HepG2 (cell line): ENCODE measurements at regions not wholly inside any gene's neighbourhood (a gene's known extent, or its start where the extent isn't known, plus 50 kb on each side); places are given as distances from the start of the nearest gene placed in this dataset.

ENCODE experiments used
- ATAC-seq: fragments of 200-7000 bp; cut with Tn5 transposase; 3 replicates; pipeline ENCODE4 v1.9.1; 2020; ENCODE audit warnings: mild to moderate bottlenecking, moderate library complexity
- BruUV-seq: library from RNA; stranded (reverse); fragments of 400-500 nt; replicated peaks from 2 replicates; lab custom pipeline; 2021; lab: Mats Ljungman, UMichigan
- CTCF ChIA-PET: fragments of 300-600 bp; formaldehyde crosslinking; extraction: SDS; loops from one replicate; lab custom pipeline; 2021; ENCODE audit warnings: low total read pairs, inconsistent platforms, low intra/inter-chr PET ratio; lab: Yijun Ruan, JAX
- POLR2A ChIA-PET: fragments of 350-600 bp; sonication (Branson Sonifier 250); formaldehyde crosslinking; loops from one replicate; lab custom pipeline; 2020; ENCODE audit warnings: antibody characterized with exemption, inconsistent platforms; lab: Yijun Ruan, JAX
- DNase-seq: peaks from one replicate; pipeline ENCODE4 v3.0.0-alpha.2; 2015; ENCODE audit warnings: low spot score
- FAIRE-seq: peaks from 3 replicates; lab custom pipeline; 2011; peaks lifted over from hg19 to GRCh38; lab: Jason Lieb, UNC
- H2AFZ ChIP-seq: one replicate; pipeline ENCODE4 v1.6.1; 2011; ENCODE audit warnings: low read length, inconsistent platforms
- H3K27ac ChIP-seq: fragments of 300-600 bp; 3 replicates; pipeline ENCODE4 v1.8.0; 2011; ENCODE audit warnings: mixed run types, mild to moderate bottlenecking, mixed read lengths, low read length, inconsistent platforms; ENCODE audit not compliant: insufficient read depth; ENCODE audit errors: extremely low read length
- H3K27me3 ChIP-seq, 2 experiments: fragments of 200-600 bp in 1 of 2; 2 replicates in 1 of 2; 3 replicates in 1 of 2; pipeline versions ENCODE4 v1.6.0 to v1.8.0; 2011; ENCODE audit warnings: low read length in 2 of 2, mild to moderate bottlenecking in 2 of 2, moderate library complexity in 2 of 2, inconsistent platforms in 1 of 2; ENCODE audit not compliant: insufficient read depth in 2 of 2, control insufficient read depth in 1 of 2
- H3K36me3 ChIP-seq, 2 experiments: fragments of 200-600 bp in 1 of 2; replicated peaks in 1 of 2; 2 replicates in 1 of 2; 3 replicates in 1 of 2; pipeline versions ENCODE4 v1.5.1 to v1.8.0; 2011; ENCODE audit warnings: low read length in 2 of 2, inconsistent platforms in 1 of 2; ENCODE audit not compliant: insufficient read depth in 2 of 2, control insufficient read depth in 1 of 2
- H3K4me1 ChIP-seq: 2 replicates; pipeline ENCODE4 v1.5.1; 2012; ENCODE audit warnings: low read length, inconsistent platforms; ENCODE audit not compliant: insufficient read depth
- H3K4me2 ChIP-seq: 2 replicates; pipeline ENCODE4 v1.6.0; 2011; ENCODE audit warnings: low read depth, low read length, inconsistent platforms
- H3K4me3 ChIP-seq, 3 experiments: fragments of 200-600 bp in 1 of 3; sonication (generic), shearing (Covaris generic) in 1 of 3; replicated peaks in 1 of 3; 2 replicates each; pipeline ENCODE4 v1.5.1; 2011 to 2016; ENCODE audit warnings: low read length in 3 of 3, inconsistent platforms in 2 of 3, low read depth in 2 of 3, mild to moderate bottlenecking in 2 of 3, control low read depth in 1 of 3, mixed read lengths in 1 of 3; ENCODE audit not compliant: insufficient read depth in 1 of 3
- H3K79me2 ChIP-seq: one replicate; pipeline ENCODE4 v1.6.1; 2011; ENCODE audit warnings: low read length, inconsistent platforms; ENCODE audit not compliant: insufficient read depth
- H3K9ac ChIP-seq: 2 replicates; pipeline ENCODE4 v1.6.0; 2011; ENCODE audit warnings: mild to moderate bottlenecking, low read depth, low read length, inconsistent platforms; ENCODE audit not compliant: insufficient read depth
- H3K9me3 ChIP-seq: 2 replicates; pipeline ENCODE4 v1.5.1; 2012; ENCODE audit warnings: mild to moderate bottlenecking, low read length
- H4K20me1 ChIP-seq: 2 replicates; pipeline ENCODE4 v1.6.0; 2011; ENCODE audit warnings: inconsistent platforms, mild to moderate bottlenecking, low read length, moderate library complexity; ENCODE audit not compliant: insufficient read depth
- ADNP ChIP-seq: sonication (generic); formaldehyde crosslinking; IDR thresholded peaks from 2 replicates; pipeline ENCODE4 v1.4.0; 2020; ENCODE audit warnings: missing genetic modification reagents
- BHLHE40 ChIP-seq: IDR thresholded peaks from 2 replicates; pipeline ENCODE4 v1.6.1; 2011; ENCODE audit warnings: low read length, improper control_type of control experiment
- EEA1 ChIP-seq: sonication (generic); formaldehyde crosslinking; IDR thresholded peaks from 2 replicates; pipeline ENCODE4 v1.5.1; 2020; ENCODE audit warnings: mild to moderate bottlenecking, missing genetic modification reagents, borderline replicate concordance
- KDM4B ChIP-seq: sonication (generic); formaldehyde crosslinking; IDR thresholded peaks from 2 replicates; pipeline ENCODE4 v1.4.0; 2020; ENCODE audit warnings: missing genetic modification reagents
- NFAT5 ChIP-seq: sonication (generic); formaldehyde crosslinking; IDR thresholded peaks from 2 replicates; pipeline ENCODE4 v1.4.0; 2020; ENCODE audit warnings: missing genetic modification reagents
- NFE2L2 ChIP-seq: fragments of 150-350 bp; IDR thresholded peaks from 2 replicates; pipeline ENCODE4 v1.6.1; 2014; ENCODE audit warnings: low read length
- ZIK1 ChIP-seq: sonication (generic); formaldehyde crosslinking; IDR thresholded peaks from 2 replicates; pipeline ENCODE4 v1.5.0; 2020; ENCODE audit warnings: mild to moderate bottlenecking, low read depth, missing genetic modification reagents, borderline replicate concordance
- ZNF10 ChIP-seq: sonication (generic); formaldehyde crosslinking; IDR thresholded peaks from 2 replicates; pipeline ENCODE4 v1.4.0; 2020; ENCODE audit warnings: mild to moderate bottlenecking, low read depth, missing genetic modification reagents, borderline replicate concordance
- ZNF451 ChIP-seq: sonication (generic); formaldehyde crosslinking; IDR thresholded peaks from 2 replicates; pipeline ENCODE4 v1.5.0; 2020; ENCODE audit warnings: mild to moderate bottlenecking, missing genetic modification reagents
- ZNF546 ChIP-seq: sonication (generic); formaldehyde crosslinking; conservative IDR thresholded peaks from 2 replicates; pipeline ENCODE4 v1.8.1; 2023; ENCODE audit warnings: mild to moderate bottlenecking, missing genetic modification reagents
- WGBS: methylation state at CpG from one replicate; pipeline ENCODE4 v1.1.6; 2017; ENCODE audit warnings: low lambda C conversion rate; 5-methylcytosine and 5-hydroxymethylcytosine counted together
- in situ Hi-C: cut with HindIII; loops from 2 replicates; pipeline ENCODE4 v1.10.0; 2017; ENCODE audit warnings: low pct_unique_long_range_greater_than_20kb; ENCODE audit not compliant: extremely low pct_ligation_motif_present
- intact Hi-C: fragments of 100-400 bp; cut with micrococcal nuclease; formaldehyde crosslinking; loops from one replicate; pipeline ENCODE4 v1.10.0; 2022; ENCODE audit not compliant: unreplicated experiment

GRCh38 chr2:241943209-241943850, 73.8 kb downstream of the RTP5 start:
- peaks cover 23% of the 10 kb centered on the region for H3K4me1 ChIP-seq
- peaks cover 20 to 59% of the 10 kb centered on the region in 2 experiments; a peak in 4 of 5 replicates for H3K27me3 ChIP-seq
- ChIA-PET POLR2A (no interaction called here), CTCF (no interaction called here)
- no peaks in the 10 kb centered on the region for H3K79me2 ChIP-seq
- no peaks in the 10 kb centered on the region for H3K36me3 ChIP-seq
- WGBS: 18% methylated on average over 14 of the region's 15 CpGs
- H3K4me2 ChIP-seq: no peak overlapping the region
- DNase-seq: no peak
- H3K27ac ChIP-seq: no peak overlapping the region
- TF ChIP-seq KDM4B (CRISPR knock-in tag): no peak
- no peak for TF ChIP-seq ADNP (CRISPR knock-in tag)
- no peak for TF ChIP-seq ZIK1 (CRISPR knock-in tag)
- no peak for TF ChIP-seq NFAT5 (CRISPR knock-in tag)
- TF ChIP-seq ZNF546 (CRISPR knock-in tag): no peak
- no peak for TF ChIP-seq ZNF10 (CRISPR knock-in tag)
- no peak for TF ChIP-seq BHLHE40
- TF ChIP-seq ZNF451: no peak
- TF ChIP-seq NFE2L2: no peak
- no peak for TF ChIP-seq EEA1 (CRISPR knock-in tag)
- ATAC-seq: no peak
- in situ Hi-C loops: no loop called here
- no peaks in the 10 kb centered on the region for H4K20me1 ChIP-seq
- intact Hi-C loops: no loop called here
- BruUV-seq: no TSS peak
- no peak overlapping the region for H3K9ac ChIP-seq
- H3K9me3 ChIP-seq: peaks cover 17% of the 10 kb centered on the region; the same call in 1 of the 2 replicates
- H3K4me3 ChIP-seq: no peak overlapping the region
- no peak overlapping the region for H2AFZ ChIP-seq
- FAIRE-seq: no peak
